H9 (cell line): ENCODE measurements at regions not wholly inside any gene's neighbourhood (a gene's known extent, or its start where the extent isn't known, plus 50 kb on each side); places are given as distances from the start of the nearest gene placed in this dataset.

Experiments
- DNase-seq: peaks from one replicate; pipeline ENCODE4 v3.0.0-alpha.2; 2017
- H2AFZ ChIP-seq: one replicate; pipeline ENCODE4 v1.6.1; 2013; ENCODE audit warnings: mild to moderate bottlenecking, low read length, control low read depth, moderate library complexity
- H2AK5ac ChIP-seq: 2 replicates; pipeline ENCODE4 v1.6.1; 2013; ENCODE audit warnings: low read length, control low read depth, mixed read lengths; ENCODE audit not compliant: insufficient read length
- H2BK120ac ChIP-seq: one replicate; pipeline ENCODE4 v1.6.1; 2013; ENCODE audit warnings: low read depth, mild to moderate bottlenecking, low read length, control low read depth, inconsistent platforms; ENCODE audit not compliant: poor library complexity, severe bottlenecking
- H2BK12ac ChIP-seq: 2 replicates; pipeline ENCODE4 v1.6.1; 2013; ENCODE audit warnings: low read length, control low read depth, mixed read lengths, low read depth; ENCODE audit not compliant: insufficient read length
- H2BK15ac ChIP-seq: 2 replicates; pipeline ENCODE4 v1.6.1; 2013; ENCODE audit warnings: low read depth, low read length, control low read depth
- H2BK20ac ChIP-seq: one replicate; pipeline ENCODE4 v1.6.1; 2013; ENCODE audit warnings: low read depth, mild to moderate bottlenecking, low read length, control low read depth, inconsistent platforms; ENCODE audit not compliant: poor library complexity, severe bottlenecking
- H2BK5ac ChIP-seq: 2 replicates; pipeline ENCODE4 v1.6.1; 2013; ENCODE audit warnings: low read length, control low read depth, mixed read lengths; ENCODE audit not compliant: insufficient read length
- H3K14ac ChIP-seq: 2 replicates; pipeline ENCODE4 v1.6.1; 2013; ENCODE audit warnings: low read length, control low read depth; ENCODE audit not compliant: insufficient read depth
- H3K18ac ChIP-seq: 2 replicates; pipeline ENCODE4 v1.6.1; 2013; ENCODE audit warnings: low read depth, mild to moderate bottlenecking, mixed read lengths, low read length, control low read depth; ENCODE audit not compliant: insufficient read length
- H3K23ac ChIP-seq: 2 replicates; pipeline ENCODE4 v1.6.1; 2013; ENCODE audit warnings: low read length, control low read depth, mixed read lengths, low read depth; ENCODE audit not compliant: insufficient read length
- H3K23me2 ChIP-seq: 2 replicates; pipeline ENCODE4 v1.6.1; 2013; ENCODE audit warnings: low read depth, mild to moderate bottlenecking, mixed read lengths, low read length, control low read depth; ENCODE audit not compliant: insufficient read length, poor library complexity, severe bottlenecking
- H3K27ac ChIP-seq: 2 replicates; pipeline ENCODE4 v1.5.1; 2013; ENCODE audit warnings: low read length, control low read depth, mixed read lengths, low read depth; ENCODE audit not compliant: insufficient read length
- H3K27me3 ChIP-seq: 2 replicates; pipeline ENCODE4 v1.6.1; 2013; ENCODE audit warnings: low read length, control low read depth, inconsistent platforms; ENCODE audit not compliant: insufficient read depth
- H3K4ac ChIP-seq: 2 replicates; pipeline ENCODE4 v1.6.1; 2013; ENCODE audit warnings: low read depth, mild to moderate bottlenecking, control low read depth, inconsistent platforms, low read length, moderate library complexity
- H3K4me1 ChIP-seq: 2 replicates; pipeline ENCODE4 v1.6.1; 2013; ENCODE audit warnings: low read length, control low read depth, inconsistent platforms; ENCODE audit not compliant: insufficient read depth
- H3K4me2 ChIP-seq: 2 replicates; pipeline ENCODE4 v1.6.1; 2013; ENCODE audit warnings: low read length, control low read depth, mixed read lengths; ENCODE audit not compliant: insufficient read length, insufficient read depth
- H3K56ac ChIP-seq: 2 replicates; pipeline ENCODE4 v1.6.1; 2013; ENCODE audit warnings: low read depth, mild to moderate bottlenecking, mixed read lengths, low read length, control low read depth; ENCODE audit not compliant: insufficient read length
- H3K79me1 ChIP-seq: 2 replicates; pipeline ENCODE4 v1.6.1; 2013; ENCODE audit warnings: low read depth, mild to moderate bottlenecking, moderate library complexity, low read length, control low read depth, inconsistent platforms; ENCODE audit not compliant: insufficient read depth, poor library complexity, severe bottlenecking
- H3K79me2 ChIP-seq: 2 replicates; pipeline ENCODE4 v1.6.1; 2013; ENCODE audit warnings: low read length, control low read depth, inconsistent platforms; ENCODE audit not compliant: insufficient read depth
- H3K9ac ChIP-seq: 2 replicates; pipeline ENCODE4 v1.6.1; 2013; ENCODE audit warnings: low read length, control low read depth, mixed read lengths; ENCODE audit not compliant: insufficient read length; ENCODE audit errors: extremely low read depth
- H3K9me3 ChIP-seq: one replicate; pipeline ENCODE4 v1.6.1; 2013; ENCODE audit warnings: low read depth, low read length, inconsistent platforms; ENCODE audit not compliant: control insufficient read depth
- H3T11ph ChIP-seq: one replicate; pipeline ENCODE4 v1.6.1; 2013; ENCODE audit warnings: mild to moderate bottlenecking, low read length, control low read depth, inconsistent platforms
- H4K20me1 ChIP-seq: one replicate; pipeline ENCODE4 v1.6.1; 2013; ENCODE audit not compliant: control insufficient read depth, insufficient read length, insufficient read depth
- H4K5ac ChIP-seq: 2 replicates; pipeline ENCODE4 v1.6.1; 2013; ENCODE audit warnings: low read depth, mild to moderate bottlenecking, mixed read lengths, low read length, control low read depth; ENCODE audit not compliant: insufficient read length
- H4K8ac ChIP-seq: replicated peaks from 2 replicates; pipeline ENCODE4 v1.6.1; 2013; ENCODE audit warnings: low read length, control low read depth, mixed read lengths, low read depth; ENCODE audit not compliant: insufficient read length
- H4K91ac ChIP-seq: 2 replicates; pipeline ENCODE4 v1.6.1; 2013; ENCODE audit warnings: low read depth, mild to moderate bottlenecking, moderate library complexity, mixed read lengths, low read length, control low read depth; ENCODE audit not compliant: insufficient read length
- H3K27ac Mint-ChIP-seq, 3 experiments: 2 replicates in 2 of 3; 3 replicates in 1 of 3; pipeline ENCODE4 v1.8.0; 2020 to 2021; ENCODE audit warnings: mixed read lengths in 3 of 3, mild to moderate bottlenecking in 1 of 3, moderate library complexity in 1 of 3
- H3K27me3 Mint-ChIP-seq: 2 replicates; pipeline ENCODE4 v1.8.0; 2021; ENCODE audit warnings: low read depth, mild to moderate bottlenecking, moderate library complexity, mixed read lengths
- H3K36me3 Mint-ChIP-seq, 3 experiments: 2 replicates in 2 of 3; 3 replicates in 1 of 3; pipeline ENCODE4 v1.8.0; 2020 to 2021; ENCODE audit warnings: low read depth in 3 of 3, mixed read lengths in 3 of 3; ENCODE audit not compliant: insufficient read depth in 1 of 3
- H3K4me1 Mint-ChIP-seq, 2 experiments: 2 replicates each; pipeline ENCODE4 v1.8.0; 2020; ENCODE audit warnings: mixed read lengths in 2 of 2
- H3K4me3 Mint-ChIP-seq, 2 experiments: 2 replicates in 1 of 2; 3 replicates in 1 of 2; pipeline ENCODE4 v1.8.0; 2020 to 2021; ENCODE audit warnings: mild to moderate bottlenecking in 2 of 2, mixed read lengths in 2 of 2, moderate library complexity in 1 of 2
- H3K9me3 Mint-ChIP-seq, 2 experiments: 2 replicates in 1 of 2; 3 replicates in 1 of 2; pipeline ENCODE4 v1.8.0; 2020; ENCODE audit warnings: mild to moderate bottlenecking in 2 of 2, mixed read lengths in 2 of 2, moderate library complexity in 1 of 2
- CTCF ChIP-seq: fragments of 200-600 bp; sonication (generic); conservative IDR thresholded peaks from 3 replicates; pipeline ENCODE4 v1.8.0; 2021; ENCODE audit warnings: antibody characterized with exemption, mild to moderate bottlenecking
- WGBS: extraction: QIAGEN DNeasy Blood & Tissue Kit; methylation state at CpG from one replicate; pipeline ENCODE4 v1.1.7; 2013; ENCODE audit warnings: missing lambda C conversion rate, low lambda C conversion rate, mixed read lengths; ENCODE audit not compliant: insufficient read length; ENCODE audit errors: extremely low coverage; 5-methylcytosine and 5-hydroxymethylcytosine counted together

- no peak for TF ChIP-seq CTCF
- Histone ChIP-seq H4K8ac (no peak overlapping the region), H3K79me1 (no peaks in the 10 kb centered on the region), H3K27ac (no peak overlapping the region), H2AFZ (no peak overlapping the region), H4K5ac (no peak overlapping the region), H2BK120ac (no peak overlapping the region), H3K4me2 (no peak overlapping the region), H3K56ac (no peak overlapping the region), H3K23me2 (no peaks in the 10 kb centered on the region), H2AK5ac (no peak overlapping the region), H2BK5ac (no peak overlapping the region), H3K4ac (no peak overlapping the region), H3K4me1 (no peaks in the 10 kb centered on the region), H3K27me3 (no peaks in the 10 kb centered on the region), H3K9me3 (no peaks in the 10 kb centered on the region), H2BK15ac (no peak overlapping the region), H3K9ac (no peak overlapping the region), H3T11ph (no peak overlapping the region), H2BK12ac (no peak overlapping the region), H2BK20ac (no peak overlapping the region), H3K14ac (no peak overlapping the region), H4K20me1 (no peaks in the 10 kb centered on the region), H4K91ac (no peak overlapping the region), H3K18ac (no peak overlapping the region), H3K23ac (no peak overlapping the region), H3K79me2 (no peaks in the 10 kb centered on the region)
- no peak overlapping the region for H3K27ac Mint-ChIP-seq
- no peaks in the 10 kb centered on the region for H3K4me1 Mint-ChIP-seq
- no peak overlapping the region for H3K4me3 Mint-ChIP-seq
- no peaks in the 10 kb centered on the region; a peak in 2 of 5 replicates for H3K9me3 Mint-ChIP-seq
- H3K27me3 Mint-ChIP-seq, result no peaks in the 10 kb centered on the region
- WGBS, result no CpG with 5 or more reads among the region's 2 CpGs
- no peak for DNase-seq
- H3K36me3 Mint-ChIP-seq, result peaks cover 0 to 2% (median 0%) of the 10 kb centered on the region in 3 experiments; a peak in 2 of 7 replicates
These were observed 232.6 kb upstream of the CDYL start for GRCh38 chr6:4543596-4543995.
